Lung (tissue), 11 donors: ENCODE measurements at regions not wholly inside any gene's neighbourhood (a gene's known extent, or its start where the extent isn't known, plus 50 kb on each side); places are given as distances from the start of the nearest gene placed in this dataset.
A peak's percentile ranks its signal among the peaks of the same experiment; 100 is the strongest.

ENCODE experiments used
- ATAC-seq: fragments of 200-7000 bp; cut with Tn5 transposase; one replicate; pipeline ENCODE4 v1.9.1; 2020; ENCODE audit warnings: moderate number of reproducible peaks; ENCODE audit not compliant: insufficient read depth, low FRiP score
- DNase-seq, 3 donors: peaks; one replicate each; pipeline ENCODE4 v3.0.0-alpha.2; 2013 to 2017
- H3K27ac ChIP-seq, 2 donors: one replicate each; pipeline ENCODE4 v1.5.1; 2013; ENCODE audit warnings: mild to moderate bottlenecking in 2 of 2, moderate library complexity in 2 of 2, control low read depth in 1 of 2, inconsistent platforms in 1 of 2, low read depth in 1 of 2, low read length in 1 of 2
- H3K27me3 ChIP-seq, 3 donors: one replicate each; pipeline ENCODE4 v1.5.1; 2013; ENCODE audit warnings: low read length in 2 of 3; ENCODE audit not compliant: control insufficient read depth in 3 of 3, insufficient read depth in 3 of 3
- H3K36me3 ChIP-seq, 4 donors: one replicate each; pipeline ENCODE4 v1.5.1; 2013; ENCODE audit warnings: low read length in 4 of 4, mild to moderate bottlenecking in 1 of 4, moderate library complexity in 1 of 4; ENCODE audit not compliant: control insufficient read depth in 4 of 4, insufficient read depth in 4 of 4
- H3K4me1 ChIP-seq, 5 donors: one replicate each; pipeline ENCODE4 v1.5.1; 2013; ENCODE audit warnings: low read length in 5 of 5, mild to moderate bottlenecking in 2 of 5, moderate library complexity in 1 of 5; ENCODE audit not compliant: control insufficient read depth in 5 of 5, insufficient read depth in 5 of 5
- H3K4me3 ChIP-seq: one replicate; pipeline ENCODE4 v1.5.1; 2013; ENCODE audit warnings: mild to moderate bottlenecking, control low read depth, moderate library complexity
- H3K9ac ChIP-seq, 2 donors: one replicate each; pipeline ENCODE4 v1.5.1; 2013; ENCODE audit warnings: low read length in 2 of 2, control low read depth in 1 of 2; ENCODE audit not compliant: insufficient read depth in 1 of 2
- H3K9me3 ChIP-seq, 4 donors: one replicate each; pipeline ENCODE4 v1.5.1; 2013; ENCODE audit warnings: low read length in 3 of 4, mild to moderate bottlenecking in 1 of 4, moderate library complexity in 1 of 4; ENCODE audit not compliant: control insufficient read depth in 4 of 4, insufficient read depth in 3 of 4
- WGBS, 2 donors: extraction: QIAGEN DNeasy Blood & Tissue Kit; methylation state at CpG; one replicate each; pipeline ENCODE4 v1.1.7; 2013; 5-methylcytosine and 5-hydroxymethylcytosine counted together
- TF ChIP-seq, protein P1 (sequence below): IDR thresholded peaks from 2 replicates; pipeline ENCODE4 v1.5.1; 2012; ENCODE audit warnings: mild to moderate bottlenecking; ENCODE audit errors: control extremely low read depth, extremely low read depth
- donor health status: control.
- donor health status: control.
- donor health status: Bipolar disorder and iron deficiency.
- donor health status: healthy.
- donor health status: DM: yes; HTN: yes; CAD: no.

DNA sequence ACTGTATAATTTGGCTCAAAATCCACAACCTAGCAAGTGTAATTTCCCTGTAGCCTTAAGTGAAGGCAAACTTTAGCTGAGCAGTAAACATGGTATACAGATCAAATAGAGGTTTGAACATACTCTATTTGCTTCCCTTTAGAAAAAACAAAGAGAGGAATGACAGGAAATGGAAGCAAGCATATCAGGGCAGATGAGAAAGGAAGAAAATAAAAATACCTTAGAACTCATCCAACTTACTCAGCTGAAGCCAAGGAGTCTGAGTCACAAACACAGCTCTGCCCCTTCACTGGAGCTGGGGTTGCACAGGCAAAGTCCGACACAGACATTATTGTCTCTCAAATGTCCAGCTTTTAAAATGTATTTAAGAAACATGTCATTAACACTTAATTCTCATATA, 379.9 kb upstream of the IRAK1BP1 start:
- Histone ChIP-seq H3K9ac (no peak overlapping the region), H3K4me3 (no peak overlapping the region), H3K9me3 (no peaks in the 10 kb centered on the region), H3K27ac (no peak overlapping the region), H3K4me1 (no peaks in the 10 kb centered on the region), H3K36me3 (no peaks in the 10 kb centered on the region), H3K27me3 (no peaks in the 10 kb centered on the region)
- 46 to 85% methylated on average over 1 of the region's 1 CpG for WGBS, 2 donors
- ATAC-seq (no peak), DNase-seq (no peak)
- TF ChIP-seq, protein P1, sequence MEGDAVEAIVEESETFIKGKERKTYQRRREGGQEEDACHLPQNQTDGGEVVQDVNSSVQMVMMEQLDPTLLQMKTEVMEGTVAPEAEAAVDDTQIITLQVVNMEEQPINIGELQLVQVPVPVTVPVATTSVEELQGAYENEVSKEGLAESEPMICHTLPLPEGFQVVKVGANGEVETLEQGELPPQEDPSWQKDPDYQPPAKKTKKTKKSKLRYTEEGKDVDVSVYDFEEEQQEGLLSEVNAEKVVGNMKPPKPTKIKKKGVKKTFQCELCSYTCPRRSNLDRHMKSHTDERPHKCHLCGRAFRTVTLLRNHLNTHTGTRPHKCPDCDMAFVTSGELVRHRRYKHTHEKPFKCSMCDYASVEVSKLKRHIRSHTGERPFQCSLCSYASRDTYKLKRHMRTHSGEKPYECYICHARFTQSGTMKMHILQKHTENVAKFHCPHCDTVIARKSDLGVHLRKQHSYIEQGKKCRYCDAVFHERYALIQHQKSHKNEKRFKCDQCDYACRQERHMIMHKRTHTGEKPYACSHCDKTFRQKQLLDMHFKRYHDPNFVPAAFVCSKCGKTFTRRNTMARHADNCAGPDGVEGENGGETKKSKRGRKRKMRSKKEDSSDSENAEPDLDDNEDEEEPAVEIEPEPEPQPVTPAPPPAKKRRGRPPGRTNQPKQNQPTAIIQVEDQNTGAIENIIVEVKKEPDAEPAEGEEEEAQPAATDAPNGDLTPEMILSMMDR = no peak

DNA sequence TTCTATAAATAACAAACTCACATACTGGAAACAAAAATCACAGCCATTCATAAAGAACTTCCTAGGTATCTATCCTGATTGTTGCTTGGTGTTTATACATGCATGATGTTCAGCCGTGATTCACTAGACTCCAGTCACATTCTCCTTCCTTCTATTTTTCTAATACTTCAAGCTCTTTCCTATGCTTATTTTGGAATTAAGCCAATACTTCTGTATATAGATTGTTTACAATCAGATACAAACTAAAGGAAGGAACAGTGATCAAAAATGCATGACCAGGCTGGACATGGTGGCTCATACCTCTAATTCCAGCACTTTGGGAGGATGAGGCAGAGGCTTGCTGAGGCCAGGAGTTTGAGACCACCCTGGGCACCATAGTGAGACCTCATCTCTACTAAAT, 377.5 kb upstream of the IRAK1BP1 start:
- Histone ChIP-seq H3K4me3 (no peak overlapping the region), H3K27ac (no peak overlapping the region), H3K36me3 (no peaks in the 10 kb centered on the region), H3K9ac (no peak overlapping the region), H3K27me3 (no peaks in the 10 kb centered on the region), H3K9me3 (no peaks in the 10 kb centered on the region), H3K4me1 (no peaks in the 10 kb centered on the region)
- TF ChIP-seq, protein P1 = no peak
- 43 to 50% methylated on average over 1 of the region's 1 CpG for WGBS, 2 donors
- no peak for ATAC-seq
- peak in 1 of 3 donors; percentile 1 for DNase-seq

DNA sequence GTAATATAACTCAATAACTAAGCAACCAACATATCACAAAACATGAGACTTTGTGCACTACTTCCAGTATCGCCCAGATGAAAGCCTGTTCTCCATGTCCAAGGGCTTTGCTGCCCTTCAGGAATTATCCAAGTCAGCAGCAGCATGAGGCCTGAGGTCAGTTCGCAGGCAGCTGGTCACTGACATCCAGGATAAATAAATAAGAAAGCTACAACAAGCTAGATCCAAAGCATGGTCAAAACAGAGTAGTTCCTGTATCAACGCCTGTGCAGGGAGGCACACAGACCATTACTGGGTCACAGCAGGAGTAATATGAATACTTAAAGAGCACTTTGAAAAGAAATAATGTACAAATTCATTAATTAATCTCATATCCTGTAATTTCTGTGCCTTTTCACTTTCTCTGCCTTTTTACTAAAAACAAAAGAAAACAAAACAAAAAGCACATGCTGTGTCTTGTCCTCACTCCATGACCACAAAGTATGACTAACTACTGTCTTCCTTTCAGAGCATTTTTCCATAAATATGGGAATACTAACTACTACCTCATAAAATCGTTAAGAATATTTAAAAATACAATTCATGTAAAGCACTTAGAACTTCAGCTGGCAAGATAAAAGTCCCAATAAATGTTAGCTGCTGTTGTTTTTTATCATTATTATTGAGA, 374.9 kb upstream of the IRAK1BP1 start:
- H3K9me3 ChIP-seq = no peaks in the 10 kb centered on the region
- ATAC-seq (no peak), DNase-seq (no peak)
- no peak overlapping the region for H3K9ac ChIP-seq
- H3K27me3 ChIP-seq = no peaks in the 10 kb centered on the region
- TF ChIP-seq, protein P1 = no peak
- H3K36me3 ChIP-seq = no peaks in the 10 kb centered on the region
- no peaks in the 10 kb centered on the region for H3K4me1 ChIP-seq
- no peak overlapping the region for H3K4me3 ChIP-seq
- no peak overlapping the region for H3K27ac ChIP-seq
- WGBS, 2 donors = 48 to 63% methylated on average over 4 of the region's 4 CpGs
